NCI-H748 (cell line): ENCODE measurements at regions not wholly inside any gene's neighbourhood (a gene's known extent, or its start where the extent isn't known, plus 50 kb on each side); places are given as distances from the start of the nearest gene placed in this dataset.

Experiments
- DNase-seq: peaks from one replicate; lab custom pipeline; 2025; ENCODE audit not compliant: unreplicated experiment; lab: John Stamatoyannopoulos, UW

DNA sequence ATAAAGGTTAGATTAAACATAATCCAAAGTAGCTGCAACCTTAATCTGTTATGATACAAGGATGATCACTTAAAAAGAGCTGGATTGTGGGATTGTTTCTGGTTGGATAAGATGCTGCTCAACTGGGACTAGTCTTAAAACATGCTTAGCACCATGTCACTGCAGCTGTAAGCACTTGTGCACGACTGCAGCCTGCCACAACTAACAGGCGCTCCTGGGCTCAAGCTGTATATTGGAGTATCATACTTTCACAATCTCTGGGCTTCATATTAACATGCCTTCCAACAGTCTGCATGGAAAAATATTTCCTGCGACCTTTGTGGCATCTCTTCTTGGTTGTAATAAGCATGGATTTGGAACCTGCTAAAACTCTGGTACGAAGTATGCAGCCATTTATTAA lies 493.0 kb upstream of the PITX2 start:
- DNase-seq = no peak

- DNase-seq = no peak
Observed at GRCh38 chr4:111120191-111120590, 497.3 kb upstream of the PITX2 start.

GRCh38 chr4:111126340-111126739 lies 503.5 kb upstream of the PITX2 start:
- no peak for DNase-seq

DNA sequence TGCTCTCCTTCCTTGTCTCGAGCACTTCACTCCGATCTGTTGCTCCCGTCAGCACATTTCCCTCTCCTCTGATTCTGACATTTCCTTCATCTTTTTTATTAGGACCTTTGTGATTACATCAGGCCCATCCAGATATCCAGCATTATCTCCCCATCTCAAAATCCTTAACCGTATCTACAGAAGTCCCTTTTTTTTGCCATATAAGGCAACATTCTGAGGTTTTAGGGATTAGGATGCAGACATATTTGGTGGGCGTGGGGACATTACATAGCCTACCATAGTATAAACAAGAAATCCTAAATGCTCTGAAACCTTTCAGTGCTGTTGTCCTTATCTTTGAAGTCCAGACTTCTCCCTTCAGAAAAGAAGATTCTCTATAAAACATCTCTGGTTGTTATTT lies 505.0 kb upstream of the PITX2 start:
- DNase-seq = no peak

- DNase-seq = no peak
Observed at GRCh38 chr4:111128327-111128726, 505.4 kb upstream of the PITX2 start.

DNA sequence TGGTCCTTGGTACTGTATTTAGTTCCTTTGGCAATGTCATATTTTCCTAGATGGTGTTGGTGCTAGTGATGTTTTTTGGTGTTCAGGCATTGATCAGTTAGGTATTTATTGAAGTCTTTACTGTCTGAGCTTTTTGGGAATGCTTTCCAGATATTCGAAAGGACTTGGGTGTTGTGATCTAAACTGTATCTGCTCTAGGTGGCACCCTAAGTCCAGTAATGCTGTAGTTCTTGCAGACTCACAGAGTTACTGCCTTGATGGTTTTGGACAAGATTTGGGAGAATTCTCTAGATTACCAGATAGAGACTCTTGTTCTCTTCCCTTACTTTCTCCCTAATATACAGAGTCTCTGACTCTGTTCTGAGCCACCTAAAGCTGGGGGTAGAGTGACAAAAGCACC lies 513.6 kb upstream of the PITX2 start:
- no peak for DNase-seq

DNA sequence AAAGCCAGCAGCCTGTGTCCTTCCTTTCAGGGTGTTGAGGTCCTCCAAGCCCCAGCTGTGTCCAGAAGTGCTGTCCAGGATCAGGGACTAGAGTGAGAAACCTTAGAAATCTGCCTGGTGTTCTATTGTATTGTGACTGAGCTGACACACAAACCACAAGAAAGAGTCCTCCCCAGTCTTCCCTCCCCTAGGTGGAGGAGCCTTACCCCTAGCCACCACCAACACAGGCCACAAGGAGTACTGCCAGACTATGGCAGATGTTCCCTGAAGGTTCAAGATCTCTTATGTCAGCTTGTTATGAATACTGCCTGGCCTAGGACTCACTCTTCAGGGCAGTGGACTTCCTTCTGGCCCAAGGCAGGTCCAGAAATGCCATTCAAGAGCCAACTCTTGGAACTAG lies 514.1 kb upstream of the PITX2 start:
- DNase-seq = no peak

DNA sequence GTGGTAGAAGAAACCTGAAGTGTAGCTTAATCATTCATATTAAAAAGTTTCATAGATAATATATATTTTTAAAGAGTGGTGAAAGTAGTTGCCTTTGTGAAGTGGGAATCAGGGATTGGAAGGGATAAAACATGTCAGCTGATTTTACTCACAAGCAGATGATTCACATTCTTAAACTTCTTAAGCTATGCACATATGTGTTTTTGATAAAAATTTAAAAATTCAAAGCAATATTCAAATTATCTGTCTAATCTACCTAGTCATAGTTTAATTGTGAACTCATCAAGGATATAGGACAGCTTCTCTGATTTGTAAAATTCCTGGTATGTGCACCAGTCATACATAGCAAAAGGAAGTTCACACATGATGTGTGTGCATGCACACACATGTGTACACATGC lies 520.6 kb upstream of the PITX2 start:
- no peak for DNase-seq

GRCh38 chr4:111154934-111155333 lies 532.1 kb upstream of the PITX2 start:
- no peak for DNase-seq

DNA sequence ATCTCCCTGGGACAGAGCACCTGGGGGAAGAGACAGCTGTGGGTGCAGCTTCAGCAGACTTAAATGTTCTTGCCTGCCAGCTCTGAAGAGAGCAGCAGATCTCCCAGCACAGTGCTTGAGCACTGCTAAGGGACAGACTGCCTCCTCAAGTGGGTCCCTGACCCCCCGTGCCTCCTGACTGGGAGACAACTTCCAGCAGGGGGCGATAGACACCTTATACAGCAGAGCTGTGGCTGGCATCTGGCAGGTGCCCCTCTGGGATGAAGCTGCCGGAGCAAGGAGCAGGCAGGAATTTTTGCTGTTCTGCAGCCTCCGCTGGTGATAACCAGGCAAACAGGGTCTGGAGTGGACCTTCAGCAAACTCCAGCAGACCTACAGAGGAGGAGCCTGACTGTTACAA lies 541.7 kb upstream of the PITX2 start:
- peak; percentile 6 for DNase-seq

DNA sequence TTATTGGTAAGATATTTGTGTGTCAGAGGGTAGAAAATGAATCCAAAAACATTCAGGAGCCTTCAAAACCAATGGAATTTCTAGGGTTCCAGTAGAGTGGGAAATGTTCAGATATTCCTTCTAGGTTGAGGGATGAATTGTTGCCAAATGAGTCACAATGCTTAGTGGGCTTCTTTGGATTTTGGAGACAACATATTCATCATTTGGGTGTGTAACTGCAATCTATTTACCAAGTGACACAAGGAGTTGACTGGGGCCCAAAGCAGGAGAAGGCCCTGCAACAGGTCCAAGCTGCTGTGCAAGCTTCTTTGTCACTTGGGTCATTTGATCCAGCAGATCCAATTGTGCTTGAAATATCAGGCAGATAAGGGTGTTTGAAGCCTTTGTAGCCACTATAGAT lies 551.5 kb upstream of the PITX2 start:
- DNase-seq = no peak

DNA sequence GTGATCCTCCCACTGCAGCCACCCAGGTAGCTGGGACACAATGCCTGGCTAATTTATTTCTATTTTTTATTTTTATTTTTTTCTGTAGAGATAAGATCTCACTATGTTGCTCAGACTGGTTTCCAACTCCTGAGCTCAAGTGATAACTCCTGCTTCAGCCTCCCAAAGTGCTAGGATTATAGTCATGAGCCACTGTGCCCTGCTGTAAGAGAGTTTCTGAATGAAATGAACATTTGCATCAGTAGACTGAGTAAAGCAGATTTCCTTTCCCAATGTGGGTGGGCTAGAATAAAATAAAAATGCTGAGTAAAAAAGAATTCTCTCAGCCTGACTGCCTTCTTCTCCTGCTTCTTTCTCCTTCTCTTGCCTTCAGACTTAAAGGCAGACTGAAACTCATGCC lies 555.4 kb upstream of the PITX2 start:
- DNase-seq = no peak

DNA sequence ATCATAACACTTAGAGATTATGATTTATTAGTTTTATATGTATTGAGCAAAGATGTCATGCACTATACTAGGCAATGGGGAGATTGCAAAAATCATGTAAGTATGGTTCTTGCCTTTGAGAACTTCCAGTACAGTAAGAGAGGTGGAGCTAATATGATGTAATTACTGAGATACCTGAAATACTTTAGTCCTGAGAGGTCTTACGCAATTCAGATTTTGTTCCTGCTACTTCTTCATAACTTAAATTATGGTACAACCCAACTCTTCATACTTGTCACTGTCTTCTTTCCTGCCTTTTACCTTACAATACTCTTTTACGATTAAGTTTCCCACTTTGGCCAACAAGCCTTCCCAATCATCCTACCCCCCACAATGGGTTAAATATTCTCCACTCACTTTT lies 564.2 kb upstream of the PITX2 start:
- no peak for DNase-seq

GRCh38 chr4:111198446-111198845 lies 575.6 kb upstream of the PITX2 start:
- no peak for DNase-seq

DNA sequence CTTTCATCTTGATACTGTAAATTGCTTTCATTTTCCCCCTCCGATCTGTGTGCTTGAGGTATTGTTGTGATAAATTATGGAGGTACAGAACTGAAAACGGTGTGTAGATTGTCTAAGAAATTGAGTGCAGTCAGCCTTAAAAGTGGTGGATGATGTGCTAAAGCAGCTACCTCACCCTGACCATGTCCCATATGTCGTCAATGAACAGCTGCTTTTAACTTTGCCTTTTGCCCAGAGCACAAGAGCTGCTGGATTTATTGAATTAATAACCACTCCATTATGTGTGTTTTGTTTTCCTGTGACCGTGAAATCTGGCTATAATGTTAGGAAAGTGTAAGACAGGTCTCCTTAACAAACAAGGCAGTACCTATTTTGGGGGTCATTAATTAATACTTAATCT lies 581.9 kb upstream of the PITX2 start:
- DNase-seq = no peak

DNA sequence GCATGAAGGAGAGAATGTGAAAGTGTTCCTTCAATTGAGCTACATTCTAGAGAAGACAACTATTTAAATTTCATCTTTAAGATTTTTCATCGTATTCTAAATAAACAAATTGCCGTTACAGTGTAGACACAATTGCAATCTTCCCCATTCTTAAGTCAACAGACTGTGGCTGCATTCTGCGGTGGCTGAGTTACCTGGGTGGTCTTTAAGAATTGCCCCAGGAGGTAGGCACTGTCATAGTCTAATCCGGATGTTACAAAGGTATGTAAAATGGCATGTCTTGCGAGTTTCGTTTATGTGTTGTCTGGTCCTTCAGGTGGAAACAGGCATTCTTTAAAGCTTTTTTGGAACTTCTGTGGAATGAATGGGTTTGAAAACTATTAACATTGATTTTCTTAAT lies 586.1 kb upstream of the PITX2 start:
- no peak for DNase-seq

- no peak for DNase-seq
Observed at GRCh38 chr4:111209706-111210105, 586.8 kb upstream of the PITX2 start.

GRCh38 chr4:111210595-111210994 lies 587.7 kb upstream of the PITX2 start:
- no peak for DNase-seq

- DNase-seq = no peak
Observed at GRCh38 chr4:111213531-111213930, 590.7 kb upstream of the PITX2 start.

DNA sequence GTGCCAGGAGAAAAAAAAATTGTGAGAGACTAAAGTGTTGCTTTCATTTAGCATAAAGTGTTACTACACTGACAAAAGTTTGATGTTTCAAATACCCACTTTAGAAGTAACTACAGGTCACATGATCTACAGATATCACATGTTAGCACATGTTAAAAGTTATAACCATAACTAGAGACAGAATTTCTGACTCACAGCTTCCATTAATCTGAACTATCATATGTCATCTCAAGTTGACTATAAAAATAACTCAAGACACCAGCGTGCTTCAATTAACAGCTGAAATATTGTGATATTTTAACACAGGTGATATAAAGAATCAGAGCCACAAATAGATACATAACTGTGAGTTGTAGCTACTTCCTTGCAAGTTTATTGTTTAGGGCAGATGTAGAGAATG lies 591.5 kb upstream of the PITX2 start:
- no peak for DNase-seq

DNA sequence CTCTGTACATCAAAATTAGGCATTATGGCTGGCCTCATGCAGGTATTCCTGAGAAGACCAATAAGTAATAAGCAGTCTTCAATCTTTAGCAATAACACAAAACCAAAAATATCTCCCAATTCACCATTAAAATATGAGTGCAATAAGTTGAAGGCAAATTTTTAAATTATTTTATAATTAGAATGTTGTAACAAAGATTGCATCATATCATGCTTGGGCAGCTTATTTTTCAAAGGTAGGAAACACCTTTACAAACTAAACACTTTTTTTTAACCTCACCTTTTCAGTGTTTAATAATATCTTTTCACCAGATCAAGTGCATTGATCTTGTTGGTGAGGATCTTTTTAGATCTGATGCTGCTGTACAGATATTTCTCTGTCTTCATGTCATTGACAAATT lies 592.9 kb upstream of the PITX2 start:
- no peak for DNase-seq

- no peak for DNase-seq
Observed at GRCh38 chr4:111216791-111217190, 593.9 kb upstream of the PITX2 start.

GRCh38 chr4:111221371-111221770 lies 598.5 kb upstream of the PITX2 start:
- no peak for DNase-seq

DNA sequence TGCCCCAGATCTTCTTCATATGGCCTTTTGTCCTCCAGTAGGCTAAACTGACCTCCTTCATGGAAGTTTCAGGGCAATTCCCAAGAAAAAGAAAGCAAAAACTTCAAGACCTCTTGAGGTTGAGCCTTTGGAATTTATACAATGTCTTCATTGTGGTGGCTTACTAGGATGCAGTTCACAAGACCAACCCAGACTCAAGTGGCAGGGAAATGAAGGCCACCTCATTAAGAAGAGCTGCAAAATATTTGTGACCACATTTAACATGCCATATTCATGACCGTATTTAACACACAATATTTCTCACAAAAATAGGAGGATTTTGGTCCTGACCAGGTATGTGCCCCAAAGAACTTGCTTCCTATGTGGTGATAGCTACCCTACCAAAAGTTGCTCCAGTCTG lies 605.5 kb upstream of the PITX2 start:
- no peak for DNase-seq
